Cardiac muscle cell (in vitro differentiated cells and primary cell): ENCODE measurements at regions not wholly inside any gene's neighbourhood (a gene's known extent, or its start where the extent isn't known, plus 50 kb on each side); places are given as distances from the start of the nearest gene placed in this dataset.

Experiments used
- DNase-seq, 2 donors: peaks; one replicate each; pipeline versions ENCODE4 v3.0.0 to v3.0.0-alpha.2; 2010 to 2017; ENCODE audit warnings: low read depth in 1 of 2, low spot score in 1 of 2
- H3K27ac ChIP-seq: fragments of 200-600 bp; sonication (generic); 2 replicates; pipeline ENCODE4 v1.5.1; 2016
- H3K27me3 ChIP-seq: fragments of 200-600 bp; sonication (generic); 2 replicates; pipeline ENCODE4 v1.6.0; 2016; ENCODE audit warnings: control low read depth
- H3K36me3 ChIP-seq: fragments of 200-600 bp; sonication (generic); 2 replicates; pipeline ENCODE4 v1.5.1; 2016; ENCODE audit warnings: control low read depth
- H3K4me1 ChIP-seq: fragments of 200-600 bp; sonication (generic); 2 replicates; pipeline ENCODE4 v1.8.1; 2017; ENCODE audit warnings: low read depth, mild to moderate bottlenecking, mixed run types
- H3K4me3 ChIP-seq: fragments of 200-600 bp; sonication (generic); 2 replicates; pipeline ENCODE4 v1.5.1; 2016; ENCODE audit warnings: mild to moderate bottlenecking
- H3K9me3 ChIP-seq: fragments of 200-600 bp; sonication (generic); 2 replicates; pipeline ENCODE4 v1.5.1; 2017; ENCODE audit warnings: low read depth, mild to moderate bottlenecking, control low read depth
- TF ChIP-seq, protein P1 (sequence below): IDR thresholded peaks from 2 replicates; pipeline ENCODE4 v1.5.1; 2012; ENCODE audit warnings: low read depth, mild to moderate bottlenecking, low read length

- no peaks in the 10 kb centered on the region for H3K9me3 ChIP-seq
- H3K4me3 ChIP-seq: no peak overlapping the region
- H3K36me3 ChIP-seq: no peaks in the 10 kb centered on the region
- H3K4me1 ChIP-seq: no peaks in the 10 kb centered on the region
- TF ChIP-seq, protein P1, sequence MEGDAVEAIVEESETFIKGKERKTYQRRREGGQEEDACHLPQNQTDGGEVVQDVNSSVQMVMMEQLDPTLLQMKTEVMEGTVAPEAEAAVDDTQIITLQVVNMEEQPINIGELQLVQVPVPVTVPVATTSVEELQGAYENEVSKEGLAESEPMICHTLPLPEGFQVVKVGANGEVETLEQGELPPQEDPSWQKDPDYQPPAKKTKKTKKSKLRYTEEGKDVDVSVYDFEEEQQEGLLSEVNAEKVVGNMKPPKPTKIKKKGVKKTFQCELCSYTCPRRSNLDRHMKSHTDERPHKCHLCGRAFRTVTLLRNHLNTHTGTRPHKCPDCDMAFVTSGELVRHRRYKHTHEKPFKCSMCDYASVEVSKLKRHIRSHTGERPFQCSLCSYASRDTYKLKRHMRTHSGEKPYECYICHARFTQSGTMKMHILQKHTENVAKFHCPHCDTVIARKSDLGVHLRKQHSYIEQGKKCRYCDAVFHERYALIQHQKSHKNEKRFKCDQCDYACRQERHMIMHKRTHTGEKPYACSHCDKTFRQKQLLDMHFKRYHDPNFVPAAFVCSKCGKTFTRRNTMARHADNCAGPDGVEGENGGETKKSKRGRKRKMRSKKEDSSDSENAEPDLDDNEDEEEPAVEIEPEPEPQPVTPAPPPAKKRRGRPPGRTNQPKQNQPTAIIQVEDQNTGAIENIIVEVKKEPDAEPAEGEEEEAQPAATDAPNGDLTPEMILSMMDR: no peak
- DNase-seq: no peak
- H3K27ac ChIP-seq: no peak overlapping the region
- H3K27me3 ChIP-seq: no peaks in the 10 kb centered on the region
Observed at GRCh38 chr20:61065853-61066252, 186.2 kb upstream of the CDH4 start.

DNA sequence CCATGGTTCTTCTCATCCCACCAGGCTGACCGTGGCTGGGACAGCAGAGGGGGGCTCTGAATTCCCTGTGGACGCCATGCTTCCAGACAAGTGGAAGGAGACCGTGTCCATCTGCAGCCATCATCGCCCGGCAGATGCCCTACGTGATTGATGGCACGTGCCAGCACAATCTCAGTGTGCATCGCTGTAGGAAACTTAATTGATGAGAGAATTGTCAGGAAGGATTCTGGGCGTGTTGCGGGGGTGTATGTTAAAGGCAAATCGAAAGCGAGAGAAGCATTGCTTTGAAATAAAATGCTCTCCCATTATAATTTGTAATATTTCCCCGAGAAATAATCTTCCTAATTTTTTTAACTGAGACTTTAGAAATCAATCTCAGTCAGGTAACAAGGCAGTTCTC, 185.5 kb upstream of the CDH4 start:
- H3K27me3 ChIP-seq: no peaks in the 10 kb centered on the region
- H3K36me3 ChIP-seq: no peaks in the 10 kb centered on the region
- TF ChIP-seq, protein P1: no peak
- no peaks in the 10 kb centered on the region for H3K9me3 ChIP-seq
- DNase-seq: no peak
- no peak overlapping the region for H3K4me3 ChIP-seq
- no peaks in the 10 kb centered on the region for H3K4me1 ChIP-seq
- no peak overlapping the region for H3K27ac ChIP-seq

GRCh38 chr20:61067221-61067620, 184.8 kb upstream of the CDH4 start:
- Histone ChIP-seq H3K4me3 (no peak overlapping the region), H3K27me3 (no peaks in the 10 kb centered on the region), H3K4me1 (no peaks in the 10 kb centered on the region), H3K27ac (no peak overlapping the region), H3K9me3 (no peaks in the 10 kb centered on the region), H3K36me3 (no peaks in the 10 kb centered on the region)
- no peak for DNase-seq
- TF ChIP-seq, protein P1: no peak

- Histone ChIP-seq H3K36me3 (no peaks in the 10 kb centered on the region), H3K27me3 (no peaks in the 10 kb centered on the region), H3K4me1 (no peaks in the 10 kb centered on the region), H3K9me3 (no peaks in the 10 kb centered on the region), H3K4me3 (no peak overlapping the region), H3K27ac (no peak overlapping the region)
- TF ChIP-seq, protein P1: no peak
- DNase-seq: no peak
Observed at GRCh38 chr20:61072398-61072797, 179.7 kb upstream of the CDH4 start.

DNA sequence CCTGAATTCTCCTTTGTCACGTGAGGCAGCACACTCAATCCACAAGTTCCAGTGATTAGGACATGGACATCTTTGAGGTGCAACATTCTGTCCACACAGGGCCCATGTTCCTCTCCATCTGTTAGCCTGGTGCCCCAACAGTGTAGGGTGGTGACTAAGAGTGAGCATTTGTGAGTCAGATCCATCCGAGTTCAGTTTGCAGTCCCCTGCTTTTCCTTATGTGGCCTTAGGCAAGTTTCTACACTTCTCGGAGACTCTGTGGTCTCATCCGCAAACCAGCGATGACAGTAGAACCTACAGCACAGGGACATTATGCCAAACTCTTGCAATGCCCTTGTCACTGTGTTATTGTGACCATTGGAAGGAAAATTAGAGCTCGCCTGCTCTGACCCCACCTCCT, 178.7 kb upstream of the CDH4 start:
- no peaks in the 10 kb centered on the region for H3K4me1 ChIP-seq
- H3K9me3 ChIP-seq: no peaks in the 10 kb centered on the region
- H3K27ac ChIP-seq: no peak overlapping the region
- H3K36me3 ChIP-seq: no peaks in the 10 kb centered on the region
- no peak overlapping the region for H3K4me3 ChIP-seq
- H3K27me3 ChIP-seq: no peaks in the 10 kb centered on the region
- TF ChIP-seq, protein P1: no peak
- DNase-seq: no peak

DNA sequence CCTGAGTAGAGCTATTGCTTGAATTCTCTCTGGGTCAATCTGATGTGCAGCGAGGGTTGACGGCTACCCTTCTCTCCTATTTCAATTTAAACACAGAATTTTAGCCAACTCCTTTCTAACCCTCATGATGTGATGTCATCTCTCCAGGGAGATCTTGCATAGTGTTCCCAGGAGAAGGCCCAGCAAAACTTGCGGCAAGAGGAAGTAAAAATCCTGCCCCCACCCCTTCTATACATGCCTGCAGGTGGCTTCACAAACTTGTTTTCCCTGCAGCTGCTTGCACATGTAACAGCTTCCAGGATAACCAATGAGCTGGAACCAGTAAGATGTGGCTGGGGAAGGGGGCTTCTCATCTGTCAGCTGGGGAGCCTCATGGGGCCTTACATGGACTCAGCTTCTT, 169.3 kb upstream of the CDH4 start:
- no peaks in the 10 kb centered on the region for H3K9me3 ChIP-seq
- no peaks in the 10 kb centered on the region for H3K27me3 ChIP-seq
- no peak overlapping the region for H3K27ac ChIP-seq
- DNase-seq: no peak
- no peaks in the 10 kb centered on the region for H3K4me1 ChIP-seq
- H3K36me3 ChIP-seq: no peaks in the 10 kb centered on the region
- H3K4me3 ChIP-seq: no peak overlapping the region
- TF ChIP-seq, protein P1: no peak
